ENCODE measurements at regions not wholly inside any gene's neighbourhood (a gene's known extent, or its start where the extent isn't known, plus 50 kb on each side); places are given as distances from the start of the nearest gene placed in this dataset.

- Histone ChIP-seq H3K4me1 (ENCODE audit: insufficient read depth, low read length) (peaks cover 32% of the 10 kb centered on the region), H3K4me3 (ENCODE audit: low read length) (no peak overlapping the region), H3K27me3 (ENCODE audit: insufficient read depth, low read length) (no peaks in the 10 kb centered on the region), H3K9me3 (ENCODE audit: low read depth, low read length) (no peaks in the 10 kb centered on the region)
These were observed 71.6 kb upstream of the ZPBP start for GRCh38 chr7:50164559-50165170.

GRCh38 chr7:50160206-50160605 lies 67.2 kb upstream of the ZPBP start:
- Histone ChIP-seq H3K9me3 (ENCODE audit: low read depth, low read length) (no peaks in the 10 kb centered on the region), H3K4me1 (ENCODE audit: insufficient read depth, low read length) (peaks cover 23% of the 10 kb centered on the region), H3K27me3 (ENCODE audit: insufficient read depth, low read length) (no peaks in the 10 kb centered on the region), H3K4me3 (ENCODE audit: low read length) (no peak overlapping the region)

GRCh38 chr7:50159154-50159553 lies 66.1 kb upstream of the ZPBP start:
- Histone ChIP-seq H3K4me1 (ENCODE audit: insufficient read depth, low read length) (peaks cover 16% of the 10 kb centered on the region), H3K4me3 (ENCODE audit: low read length) (no peak overlapping the region), H3K27me3 (ENCODE audit: insufficient read depth, low read length) (no peaks in the 10 kb centered on the region), H3K9me3 (ENCODE audit: low read depth, low read length) (no peaks in the 10 kb centered on the region)

GRCh38 chr7:50156706-50157105 lies 63.7 kb upstream of the ZPBP start:
- Histone ChIP-seq H3K9me3 (ENCODE audit: low read depth, low read length) (no peaks in the 10 kb centered on the region), H3K4me3 (ENCODE audit: low read length) (no peak overlapping the region), H3K27me3 (ENCODE audit: insufficient read depth, low read length) (no peaks in the 10 kb centered on the region), H3K4me1 (ENCODE audit: insufficient read depth, low read length) (peaks cover 11% of the 10 kb centered on the region)

- H3K4me1 ChIP-seq (ENCODE audit: insufficient read depth, low read length), result peaks cover 11% of the 10 kb centered on the region
- H3K9me3 ChIP-seq (ENCODE audit: low read depth, low read length), result no peaks in the 10 kb centered on the region
- no peaks in the 10 kb centered on the region for H3K27me3 ChIP-seq (ENCODE audit: insufficient read depth, low read length)
- H3K4me3 ChIP-seq (ENCODE audit: low read length), result no peak overlapping the region
These were observed 63.1 kb upstream of the ZPBP start for GRCh38 chr7:50156163-50156562.

- Histone ChIP-seq H3K4me1 (ENCODE audit: insufficient read depth, low read length) (peaks cover 11% of the 10 kb centered on the region), H3K4me3 (ENCODE audit: low read length) (no peak overlapping the region), H3K9me3 (ENCODE audit: low read depth, low read length) (no peaks in the 10 kb centered on the region), H3K27me3 (ENCODE audit: insufficient read depth, low read length) (no peaks in the 10 kb centered on the region)
These were observed 62.7 kb upstream of the ZPBP start for GRCh38 chr7:50155755-50156154.

- Histone ChIP-seq H3K27me3 (ENCODE audit: insufficient read depth, low read length) (no peaks in the 10 kb centered on the region), H3K4me1 (ENCODE audit: insufficient read depth, low read length) (peaks cover 15% of the 10 kb centered on the region)
These were observed 60.9 kb upstream of the ZPBP start for GRCh38 chr7:50153995-50154394.

GRCh38 chr7:50153148-50153547 lies 60.1 kb upstream of the ZPBP start:
- Histone ChIP-seq H3K4me3 (ENCODE audit: low read length) (no peak overlapping the region), H3K9me3 (ENCODE audit: low read depth, low read length) (no peaks in the 10 kb centered on the region), H3K27me3 (ENCODE audit: insufficient read depth, low read length) (no peaks in the 10 kb centered on the region), H3K4me1 (ENCODE audit: insufficient read depth, low read length) (peaks cover 23% of the 10 kb centered on the region)

More at GRCh38 chr7:50153995-50154394, 60.9 kb upstream of the ZPBP start:
- no peaks in the 10 kb centered on the region for H3K9me3 ChIP-seq (ENCODE audit: low read depth, low read length)
- no peak overlapping the region for H3K4me3 ChIP-seq (ENCODE audit: low read length)

GRCh38 chr7:50152486-50152885 lies 59.4 kb upstream of the ZPBP start:
- H3K4me1 ChIP-seq (ENCODE audit: insufficient read depth, low read length), result peaks cover 26% of the 10 kb centered on the region
- H3K27me3 ChIP-seq (ENCODE audit: insufficient read depth, low read length), result no peaks in the 10 kb centered on the region
- H3K4me3 ChIP-seq (ENCODE audit: low read length), result no peak overlapping the region
- no peaks in the 10 kb centered on the region for H3K9me3 ChIP-seq (ENCODE audit: low read depth, low read length)

- Histone ChIP-seq H3K4me1 (ENCODE audit: insufficient read depth, low read length) (peaks cover 27% of the 10 kb centered on the region), H3K9me3 (ENCODE audit: low read depth, low read length) (no peaks in the 10 kb centered on the region), H3K4me3 (ENCODE audit: low read length) (no peak overlapping the region), H3K27me3 (ENCODE audit: insufficient read depth, low read length) (no peaks in the 10 kb centered on the region)
These were observed 58.6 kb upstream of the ZPBP start for GRCh38 chr7:50151661-50152060.

GRCh38 chr7:50151001-50151400 lies 58.0 kb upstream of the ZPBP start:
- peaks cover 26% of the 10 kb centered on the region for H3K4me1 ChIP-seq (ENCODE audit: insufficient read depth, low read length)
- no peaks in the 10 kb centered on the region for H3K27me3 ChIP-seq (ENCODE audit: insufficient read depth, low read length)
- no peak overlapping the region for H3K4me3 ChIP-seq (ENCODE audit: low read length)
- H3K9me3 ChIP-seq (ENCODE audit: low read depth, low read length), result no peaks in the 10 kb centered on the region

GRCh38 chr7:50149369-50149768 lies 56.3 kb upstream of the ZPBP start:
- no peaks in the 10 kb centered on the region for H3K9me3 ChIP-seq (ENCODE audit: low read depth, low read length)
- H3K27me3 ChIP-seq (ENCODE audit: insufficient read depth, low read length), result no peaks in the 10 kb centered on the region
- H3K4me3 ChIP-seq (ENCODE audit: low read length), result no peak overlapping the region
- H3K4me1 ChIP-seq (ENCODE audit: insufficient read depth, low read length), result peaks cover 31% of the 10 kb centered on the region

- Histone ChIP-seq H3K4me1 (ENCODE audit: insufficient read depth, low read length) (peaks cover 31% of the 10 kb centered on the region), H3K27me3 (ENCODE audit: insufficient read depth, low read length) (no peaks in the 10 kb centered on the region), H3K4me3 (ENCODE audit: low read length) (no peak overlapping the region), H3K9me3 (ENCODE audit: low read depth, low read length) (no peaks in the 10 kb centered on the region)
These were observed 55.1 kb upstream of the ZPBP start for GRCh38 chr7:50147951-50148808.

- no peak overlapping the region for H3K4me3 ChIP-seq (ENCODE audit: low read length)
- peaks cover 38% of the 10 kb centered on the region for H3K4me1 ChIP-seq (ENCODE audit: insufficient read depth, low read length)
These were observed 53.6 kb upstream of the ZPBP start for GRCh38 chr7:50146692-50147091.

GRCh38 chr7:50145801-50146338 lies 52.8 kb upstream of the ZPBP start:
- H3K4me3 ChIP-seq (ENCODE audit: low read length), result no peak overlapping the region
- H3K27me3 ChIP-seq (ENCODE audit: insufficient read depth, low read length), result no peaks in the 10 kb centered on the region
- no peaks in the 10 kb centered on the region for H3K9me3 ChIP-seq (ENCODE audit: low read depth, low read length)
- H3K4me1 ChIP-seq (ENCODE audit: insufficient read depth, low read length), result peaks cover 38% of the 10 kb centered on the region

More at GRCh38 chr7:50146692-50147091, 53.6 kb upstream of the ZPBP start:
- no peaks in the 10 kb centered on the region for H3K27me3 ChIP-seq (ENCODE audit: insufficient read depth, low read length)
- H3K9me3 ChIP-seq (ENCODE audit: low read depth, low read length), result no peaks in the 10 kb centered on the region
